Panc1 (cell line): ENCODE measurements at regions not wholly inside any gene's neighbourhood (a gene's known extent, or its start where the extent isn't known, plus 50 kb on each side); places are given as distances from the start of the nearest gene placed in this dataset.

Source experiments
- ATAC-seq: fragments of 200-7000 bp; cut with Tn5 transposase; 2 replicates; pipeline ENCODE4 v1.9.1; 2020; ENCODE audit warnings: mild to moderate bottlenecking, moderate library complexity
- BruUV-seq: library from RNA; stranded (reverse); fragments of 400-500 nt; replicated peaks from 2 replicates; lab custom pipeline; 2021; lab: Mats Ljungman, UMichigan
- CTCF ChIA-PET: fragments of 300-600 bp; sonication (Branson Sonifier 250); formaldehyde crosslinking; loops from one replicate; lab custom pipeline; 2022; ENCODE audit warnings: antibody characterized with exemption; lab: Charles Lee
- POLR2A ChIA-PET: fragments of 300-600 bp; sonication (Branson Sonifier 250); formaldehyde crosslinking; loops from one replicate; lab custom pipeline; 2022; ENCODE audit warnings: antibody characterized with exemption; lab: Charles Lee
- DNase-seq: peaks from one replicate; pipeline ENCODE4 v3.0.0-alpha.2; 2010; ENCODE audit warnings: low read depth, low spot score
- H3K27ac ChIP-seq: 2 replicates; pipeline ENCODE4 v1.5.1; 2011; ENCODE audit warnings: mild to moderate bottlenecking, low read length, inconsistent platforms
- H3K27me3 ChIP-seq: fragments of 200-500 bp; sonication (Bioruptor generic); 2 replicates; pipeline ENCODE4 v1.6.0; 2014; ENCODE audit warnings: low read length, inconsistent platforms; ENCODE audit not compliant: control insufficient read depth, insufficient read depth
- H3K36me3 ChIP-seq: fragments of 200-500 bp; sonication (Bioruptor generic); 2 replicates; pipeline ENCODE4 v1.5.1; 2014; ENCODE audit warnings: inconsistent platforms, mild to moderate bottlenecking, low read length, moderate library complexity; ENCODE audit not compliant: control insufficient read depth, insufficient read depth
- H3K4me1 ChIP-seq: 2 replicates; pipeline ENCODE4 v1.5.1; 2011; ENCODE audit warnings: inconsistent platforms, mild to moderate bottlenecking, low read length, moderate library complexity; ENCODE audit not compliant: control insufficient read depth, insufficient read depth
- H3K4me3 ChIP-seq, 2 experiments: 2 replicates each; pipeline ENCODE4 v1.5.1; 2011 to 2012; ENCODE audit warnings: low read depth in 2 of 2, low read length in 2 of 2, mild to moderate bottlenecking in 2 of 2, inconsistent platforms in 1 of 2, moderate library complexity in 1 of 2
- H3K9me3 ChIP-seq: fragments of 200-500 bp; sonication (Bioruptor generic); 2 replicates; pipeline ENCODE4 v1.5.1; 2014; ENCODE audit warnings: low read depth, mild to moderate bottlenecking, inconsistent platforms, low read length, moderate library complexity; ENCODE audit not compliant: control insufficient read depth, insufficient read depth
- POLR2AphosphoS5 ChIP-seq: IDR thresholded peaks from 2 replicates; pipeline ENCODE4 v1.6.1; 2012; ENCODE audit warnings: mild to moderate bottlenecking, low read depth, low read length, moderate library complexity
- REST ChIP-seq, 2 experiments: IDR thresholded peaks; 2 replicates each; pipeline ENCODE4 v1.6.1; 2011 to 2012; ENCODE audit warnings: low read depth in 2 of 2, control low read depth in 1 of 2, low read length in 1 of 2, mild to moderate bottlenecking in 1 of 2, moderate library complexity in 1 of 2; ENCODE audit not compliant: insufficient read depth in 1 of 2
- SIN3A ChIP-seq: IDR thresholded peaks from 2 replicates; pipeline ENCODE4 v1.6.1; 2012; ENCODE audit warnings: low read depth, mild to moderate bottlenecking, low read length, moderate library complexity, borderline replicate concordance; ENCODE audit not compliant: insufficient read depth
- TCF7L2 ChIP-seq: IDR thresholded peaks from 2 replicates; pipeline ENCODE4 v1.6.1; 2011; ENCODE audit warnings: mild to moderate bottlenecking, low read depth, low read length, inconsistent platforms
- in situ Hi-C: cut with HindIII; loops from 2 replicates; pipeline ENCODE4 v1.10.0; 2016; ENCODE audit warnings: low sequenced_read_pairs, low pct_unique_long_range_greater_than_20kb
- intact Hi-C: fragments of 100-400 bp; cut with micrococcal nuclease; formaldehyde crosslinking; loops from one replicate; pipeline ENCODE4 v1.10.0; 2022; ENCODE audit not compliant: unreplicated experiment
- TF ChIP-seq, protein P1 (sequence below): fragments of 450-650 bp; IDR thresholded peaks from 2 replicates; pipeline ENCODE4 v1.5.1; 2017; ENCODE audit warnings: mild to moderate bottlenecking

DNA sequence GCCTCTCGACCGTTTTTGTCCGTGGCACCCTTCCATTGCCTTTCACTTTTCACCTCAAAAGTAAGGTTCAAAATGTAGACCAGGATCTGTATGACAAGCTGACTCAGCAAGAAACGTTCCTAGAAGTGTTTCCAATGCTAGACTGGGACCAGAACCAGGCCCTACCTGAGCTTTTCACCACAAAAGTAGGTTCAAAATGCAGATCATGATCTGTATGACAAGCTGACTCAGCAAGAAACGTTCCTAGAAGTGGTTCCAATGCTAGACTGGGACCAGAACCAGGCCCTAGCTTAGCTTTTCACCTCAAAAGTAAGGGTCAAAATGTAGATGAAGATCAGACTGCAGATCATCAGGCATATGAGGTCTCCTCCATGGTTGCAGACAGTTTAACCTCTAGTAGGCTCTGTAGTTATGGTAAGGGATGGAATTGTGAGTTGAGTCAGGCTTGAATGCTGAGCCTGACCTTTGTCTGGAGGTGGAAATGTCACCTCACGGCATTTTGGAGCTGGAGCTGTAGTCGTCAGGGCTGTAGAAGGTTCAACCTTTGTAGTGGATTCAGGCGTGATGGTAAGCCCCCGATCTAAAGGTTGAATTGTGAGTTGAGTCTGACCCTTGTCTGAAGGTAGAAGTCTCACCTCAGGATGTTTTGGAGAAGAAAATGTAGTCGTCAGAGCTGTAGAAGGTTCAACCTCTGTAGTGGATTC, 50.2 kb upstream of the TMEM97 start:
- ATAC-seq (no peak), DNase-seq (no peak)
- no peaks in the 10 kb centered on the region for H3K36me3 ChIP-seq
- intact Hi-C loops (no loop called here), in situ Hi-C loops (no loop called here)
- H3K4me1 ChIP-seq = no peaks in the 10 kb centered on the region
- ChIA-PET CTCF (interaction anchor here (0.6 kb wide), 1 partner anchor 214 kb away, joined by 9 read pairs; no protein-coding TSS in a partner anchor), POLR2A (no interaction called here)
- no peak overlapping the region for H3K4me3 ChIP-seq
- H3K27me3 ChIP-seq = no peaks in the 10 kb centered on the region; the same call in 1 of the 2 replicates
- no peak overlapping the region for H3K27ac ChIP-seq
- no peaks in the 10 kb centered on the region for H3K9me3 ChIP-seq
- TF ChIP-seq SIN3A = no peak
- no peak for TF ChIP-seq TCF7L2
- TF ChIP-seq, protein P1, sequence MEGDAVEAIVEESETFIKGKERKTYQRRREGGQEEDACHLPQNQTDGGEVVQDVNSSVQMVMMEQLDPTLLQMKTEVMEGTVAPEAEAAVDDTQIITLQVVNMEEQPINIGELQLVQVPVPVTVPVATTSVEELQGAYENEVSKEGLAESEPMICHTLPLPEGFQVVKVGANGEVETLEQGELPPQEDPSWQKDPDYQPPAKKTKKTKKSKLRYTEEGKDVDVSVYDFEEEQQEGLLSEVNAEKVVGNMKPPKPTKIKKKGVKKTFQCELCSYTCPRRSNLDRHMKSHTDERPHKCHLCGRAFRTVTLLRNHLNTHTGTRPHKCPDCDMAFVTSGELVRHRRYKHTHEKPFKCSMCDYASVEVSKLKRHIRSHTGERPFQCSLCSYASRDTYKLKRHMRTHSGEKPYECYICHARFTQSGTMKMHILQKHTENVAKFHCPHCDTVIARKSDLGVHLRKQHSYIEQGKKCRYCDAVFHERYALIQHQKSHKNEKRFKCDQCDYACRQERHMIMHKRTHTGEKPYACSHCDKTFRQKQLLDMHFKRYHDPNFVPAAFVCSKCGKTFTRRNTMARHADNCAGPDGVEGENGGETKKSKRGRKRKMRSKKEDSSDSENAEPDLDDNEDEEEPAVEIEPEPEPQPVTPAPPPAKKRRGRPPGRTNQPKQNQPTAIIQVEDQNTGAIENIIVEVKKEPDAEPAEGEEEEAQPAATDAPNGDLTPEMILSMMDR = no peak
- TF ChIP-seq POLR2AphosphoS5 = no peak
- TF ChIP-seq REST (IDR thresholded peaks at IDR 0.05; ENCODE audit: insufficient read depth in 1 of 2, low read depth in 2 of 2, low read length in 1 of 2) = no peak
- BruUV-seq = no TSS peak
